B cell (primary cell): ENCODE measurements at regions not wholly inside any gene's neighbourhood (a gene's known extent, or its start where the extent isn't known, plus 50 kb on each side); places are given as distances from the start of the nearest gene placed in this dataset.

Experiments used
- EZH2 ChIP-seq: IDR thresholded peaks from 2 replicates; pipeline ENCODE4 v1.6.1; 2012; ENCODE audit warnings: borderline replicate concordance, low read depth, mild to moderate bottlenecking, moderate library complexity, low read length; ENCODE audit not compliant: insufficient read depth, poor library complexity, severe bottlenecking
- TF ChIP-seq, protein P1 (sequence below): fragments of 200-600 bp; IDR thresholded peaks from one replicate; pipeline ENCODE4 v1.8.0; 2022; ENCODE audit warnings: antibody characterized with exemption, mild to moderate bottlenecking

DNA sequence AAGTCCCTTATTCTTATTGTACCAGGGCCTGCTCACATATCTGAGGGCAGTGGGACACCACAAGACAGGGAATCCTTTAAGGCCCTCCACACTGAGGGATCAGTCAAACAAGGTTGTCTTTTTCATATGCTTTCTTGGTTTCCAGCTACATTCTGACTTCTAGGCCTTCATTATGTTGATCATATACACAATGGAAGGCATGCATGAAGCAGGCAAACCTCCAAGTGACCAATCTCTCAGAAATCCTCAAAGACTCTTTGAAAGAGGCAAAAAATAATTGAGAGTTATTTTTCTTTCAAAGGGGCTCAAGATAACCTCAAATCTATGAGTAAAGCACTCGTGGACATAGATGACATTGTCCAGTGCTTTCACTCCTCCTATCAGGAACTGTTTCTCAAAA lies 1195.9 kb upstream of the ACO1 start:
- TF ChIP-seq, protein P1, sequence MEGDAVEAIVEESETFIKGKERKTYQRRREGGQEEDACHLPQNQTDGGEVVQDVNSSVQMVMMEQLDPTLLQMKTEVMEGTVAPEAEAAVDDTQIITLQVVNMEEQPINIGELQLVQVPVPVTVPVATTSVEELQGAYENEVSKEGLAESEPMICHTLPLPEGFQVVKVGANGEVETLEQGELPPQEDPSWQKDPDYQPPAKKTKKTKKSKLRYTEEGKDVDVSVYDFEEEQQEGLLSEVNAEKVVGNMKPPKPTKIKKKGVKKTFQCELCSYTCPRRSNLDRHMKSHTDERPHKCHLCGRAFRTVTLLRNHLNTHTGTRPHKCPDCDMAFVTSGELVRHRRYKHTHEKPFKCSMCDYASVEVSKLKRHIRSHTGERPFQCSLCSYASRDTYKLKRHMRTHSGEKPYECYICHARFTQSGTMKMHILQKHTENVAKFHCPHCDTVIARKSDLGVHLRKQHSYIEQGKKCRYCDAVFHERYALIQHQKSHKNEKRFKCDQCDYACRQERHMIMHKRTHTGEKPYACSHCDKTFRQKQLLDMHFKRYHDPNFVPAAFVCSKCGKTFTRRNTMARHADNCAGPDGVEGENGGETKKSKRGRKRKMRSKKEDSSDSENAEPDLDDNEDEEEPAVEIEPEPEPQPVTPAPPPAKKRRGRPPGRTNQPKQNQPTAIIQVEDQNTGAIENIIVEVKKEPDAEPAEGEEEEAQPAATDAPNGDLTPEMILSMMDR = no peak
- no peak for TF ChIP-seq EZH2
